Stomach (tissue), 8 donors: ENCODE measurements at regions not wholly inside any gene's neighbourhood (a gene's known extent, or its start where the extent isn't known, plus 50 kb on each side); places are given as distances from the start of the nearest gene placed in this dataset.

Experiments used
- DNase-seq, 2 donors: peaks; one replicate each; pipeline versions ENCODE4 v3.0.0 to v3.0.0-alpha.2; 2013 to 2019
- H3K27ac ChIP-seq, 5 donors: fragments of 200-600 bp in 4 of 5; sonication (generic) in 4 of 5; one replicate each; pipeline ENCODE4 v1.5.1; 2013 to 2019; ENCODE audit warnings: mild to moderate bottlenecking in 1 of 5, moderate library complexity in 1 of 5
- H3K27me3 ChIP-seq, 3 donors: fragments of 200-600 bp; sonication (generic); one replicate each; pipeline ENCODE4 v1.5.1; 2017 to 2019; ENCODE audit warnings: mixed run types in 1 of 3
- H3K36me3 ChIP-seq, 4 donors: fragments of 200-600 bp; sonication (generic); 1 replicate in 3 of 4; 2 replicates in 1 of 4; pipeline ENCODE4 v1.5.1; 2016 to 2019
- H3K4me1 ChIP-seq, 4 donors: fragments of 200-600 bp; sonication (generic); one replicate each; pipeline ENCODE4 v1.5.1; 2016 to 2019
- H3K4me3 ChIP-seq, 4 donors: fragments of 200-600 bp; sonication (generic) in 3 of 4; one replicate each; pipeline ENCODE4 v1.5.1; 2016 to 2019; ENCODE audit warnings: mild to moderate bottlenecking in 1 of 4
- H3K9me3 ChIP-seq, 4 donors: fragments of 200-600 bp; sonication (generic); one replicate each; pipeline ENCODE4 v1.5.1; 2016 to 2019
- EP300 ChIP-seq: sonication (generic); formaldehyde crosslinking; IDR thresholded peaks from one replicate; pipeline ENCODE4 v1.6.1; 2017; ENCODE audit warnings: antibody characterized with exemption
- POLR2A ChIP-seq, 4 donors: fragments of 450-650 bp; IDR thresholded peaks; one replicate each; pipeline ENCODE4 v1.6.1; 2016; ENCODE audit warnings: antibody characterized with exemption in 4 of 4, control low read depth in 2 of 4, mild to moderate bottlenecking in 1 of 4, moderate library complexity in 1 of 4
- POLR2AphosphoS5 ChIP-seq, 3 donors: sonication (generic); formaldehyde crosslinking; IDR thresholded peaks; one replicate each; pipeline ENCODE4 v1.6.1; 2016; ENCODE audit warnings: antibody characterized with exemption in 3 of 3
- WGBS, 5 donors: extraction: QIAGEN DNeasy Blood & Tissue Kit in 3 of 5; methylation state at CpG; one replicate each; pipeline versions ENCODE4 v1.1.5 to v1.1.7; 2013 to 2018; 5-methylcytosine and 5-hydroxymethylcytosine counted together
- intact Hi-C: fragments of 100-400 bp; cut with DNase I; formaldehyde crosslinking; loops from one replicate; pipeline ENCODE4 v1.15.1; 2023; ENCODE audit warnings: low total_unique reads
- TF ChIP-seq, protein P1 (sequence below), 7 experiments: fragments of 450-650 bp in 4 of 7; fragments of 200-600 bp in 3 of 7; sonication (generic) in 3 of 7; IDR thresholded peaks; one replicate each; pipeline ENCODE4 v1.5.1; 2016 to 2019; ENCODE audit warnings: antibody characterized with exemption in 7 of 7, control low read depth in 2 of 7, mild to moderate bottlenecking in 1 of 7
- donor health status: healthy with polysubstance abuse.
- donor health status: Bipolar disorder and iron deficiency.
- donor health status: healthy.

DNA sequence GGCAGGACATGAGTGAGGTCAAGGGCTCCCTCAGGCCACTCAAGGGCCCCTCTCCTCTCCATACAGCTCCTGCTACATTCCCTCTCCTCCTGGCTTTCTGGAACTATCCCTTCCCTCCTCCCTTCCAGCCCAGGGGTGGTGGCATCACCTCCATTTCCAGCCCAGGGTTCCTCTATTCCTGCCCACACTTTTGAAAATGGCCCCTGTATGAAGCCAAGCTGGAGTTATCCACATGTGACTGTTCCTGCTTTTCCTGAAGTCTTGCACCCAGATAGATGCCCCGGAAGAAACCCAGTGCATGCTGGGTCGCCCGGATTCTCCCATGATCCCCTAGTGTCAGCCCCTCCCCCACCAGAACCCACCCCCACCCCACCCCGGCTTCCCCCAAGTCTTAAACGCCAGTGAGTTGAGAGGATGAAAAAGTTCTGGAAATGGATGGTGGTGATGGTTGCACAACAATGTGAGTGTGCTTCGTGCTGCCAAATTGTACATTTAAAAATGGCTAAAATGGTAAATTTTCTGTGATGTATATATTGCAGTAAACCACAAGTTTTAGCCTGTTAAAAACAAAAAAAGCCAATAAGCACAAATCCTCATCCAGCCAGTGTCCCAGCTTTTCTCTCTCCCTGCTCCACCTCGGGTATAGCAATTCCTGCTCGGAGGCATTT lies 136.9 kb downstream of the SCARB1 start:
- Histone ChIP-seq H3K4me3 (no peak overlapping the region), H3K36me3 (no peaks in the 10 kb centered on the region), H3K9me3 (no peaks in the 10 kb centered on the region), H3K4me1 (peaks cover 10 to 21% (median 13%) of the 10 kb centered on the region in 4 donors), H3K27me3 (no peaks in the 10 kb centered on the region), H3K27ac (peak overlapping the region in 4 of 5 donors; percentile 52 to 64 (median 58))
- intact Hi-C loops = no loop called here
- no peak for DNase-seq
- 68 to 90% (median 82%) methylated on average over 8 of the region's 8 CpGs for WGBS, 5 donors
- TF ChIP-seq POLR2AphosphoS5 (IDR thresholded peaks at IDR 0.05) = no peak
- no peak for TF ChIP-seq POLR2A (IDR thresholded peaks at IDR 0.05)
- TF ChIP-seq EP300 = no peak
- TF ChIP-seq, protein P1, sequence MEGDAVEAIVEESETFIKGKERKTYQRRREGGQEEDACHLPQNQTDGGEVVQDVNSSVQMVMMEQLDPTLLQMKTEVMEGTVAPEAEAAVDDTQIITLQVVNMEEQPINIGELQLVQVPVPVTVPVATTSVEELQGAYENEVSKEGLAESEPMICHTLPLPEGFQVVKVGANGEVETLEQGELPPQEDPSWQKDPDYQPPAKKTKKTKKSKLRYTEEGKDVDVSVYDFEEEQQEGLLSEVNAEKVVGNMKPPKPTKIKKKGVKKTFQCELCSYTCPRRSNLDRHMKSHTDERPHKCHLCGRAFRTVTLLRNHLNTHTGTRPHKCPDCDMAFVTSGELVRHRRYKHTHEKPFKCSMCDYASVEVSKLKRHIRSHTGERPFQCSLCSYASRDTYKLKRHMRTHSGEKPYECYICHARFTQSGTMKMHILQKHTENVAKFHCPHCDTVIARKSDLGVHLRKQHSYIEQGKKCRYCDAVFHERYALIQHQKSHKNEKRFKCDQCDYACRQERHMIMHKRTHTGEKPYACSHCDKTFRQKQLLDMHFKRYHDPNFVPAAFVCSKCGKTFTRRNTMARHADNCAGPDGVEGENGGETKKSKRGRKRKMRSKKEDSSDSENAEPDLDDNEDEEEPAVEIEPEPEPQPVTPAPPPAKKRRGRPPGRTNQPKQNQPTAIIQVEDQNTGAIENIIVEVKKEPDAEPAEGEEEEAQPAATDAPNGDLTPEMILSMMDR (IDR thresholded peaks at IDR 0.05) = no peak

DNA sequence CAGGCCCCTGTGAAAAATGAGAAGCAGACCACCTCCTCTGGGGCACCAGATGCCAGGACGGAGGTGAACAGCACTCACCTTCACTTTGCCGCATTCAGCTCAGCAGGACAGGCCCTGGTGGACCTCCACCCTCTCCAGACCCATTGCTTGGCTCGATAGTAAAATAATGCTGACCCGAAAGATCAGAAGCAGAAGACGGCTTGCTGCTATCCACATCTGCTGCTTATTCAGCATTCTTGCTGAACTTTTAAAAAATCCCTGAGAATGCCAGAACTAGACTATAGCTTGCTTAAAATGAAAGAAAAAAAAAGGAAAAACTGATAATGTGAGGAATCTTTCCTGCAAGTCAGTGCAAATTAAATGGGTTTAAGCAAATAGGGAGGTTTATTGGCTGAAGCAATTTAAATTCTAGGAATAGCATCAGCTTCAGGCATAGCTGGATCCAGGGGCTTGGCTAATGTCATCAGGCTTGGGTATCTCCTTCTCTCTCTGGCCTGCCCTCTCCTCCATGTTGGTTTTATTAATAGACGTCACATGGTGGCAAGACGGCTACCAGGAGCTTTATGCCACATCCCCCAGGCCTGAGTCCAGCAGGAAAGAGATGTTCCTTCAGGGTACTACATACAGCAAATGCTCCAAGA lies 137.9 kb downstream of the SCARB1 start:
- intact Hi-C loops = no loop called here
- no peaks in the 10 kb centered on the region for H3K36me3 ChIP-seq
- H3K4me1 ChIP-seq = peaks cover 6 to 22% (median 10%) of the 10 kb centered on the region in 4 donors
- H3K4me3 ChIP-seq = no peak overlapping the region
- no peak for TF ChIP-seq POLR2A (IDR thresholded peaks at IDR 0.05)
- TF ChIP-seq POLR2AphosphoS5 (IDR thresholded peaks at IDR 0.05) = no peak
- TF ChIP-seq, protein P1 (IDR thresholded peaks at IDR 0.05) = no peak
- no peak for TF ChIP-seq EP300
- H3K9me3 ChIP-seq = no peaks in the 10 kb centered on the region
- no peaks in the 10 kb centered on the region for H3K27me3 ChIP-seq
- WGBS, 5 donors = 85 to 95% (median 92%) methylated on average over 7 of the region's 7 CpGs
- peak overlapping the region in 4 of 5 donors; percentile 52 to 64 (median 58) for H3K27ac ChIP-seq
- no peak for DNase-seq

DNA sequence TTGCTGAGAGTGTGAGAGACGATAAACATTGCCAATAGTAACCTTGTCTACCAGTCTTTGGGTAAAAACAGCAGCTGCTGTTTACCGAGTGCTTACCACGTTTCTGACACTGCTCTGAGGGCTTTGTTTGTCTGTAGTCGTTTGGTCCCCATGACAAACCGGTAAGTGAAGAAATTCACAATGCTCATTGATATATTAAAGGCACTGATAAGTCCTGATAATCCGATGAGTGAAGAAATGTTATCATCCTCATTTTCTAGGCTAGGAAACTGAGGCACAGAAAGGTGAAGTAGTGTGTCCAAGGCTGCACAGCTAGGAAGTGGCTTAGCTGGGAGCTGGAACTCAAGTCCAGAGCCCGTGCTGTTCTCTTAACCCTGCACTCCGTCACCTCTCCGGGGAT lies 138.6 kb downstream of the SCARB1 start:
- Histone ChIP-seq H3K27ac (peak overlapping the region in 3 of 5 donors; percentile 56 to 64 (median 61)), H3K4me3 (no peak overlapping the region), H3K36me3 (no peaks in the 10 kb centered on the region), H3K9me3 (no peaks in the 10 kb centered on the region), H3K4me1 (peaks cover 0 to 23% (median 10%) of the 10 kb centered on the region in 4 donors), H3K27me3 (no peaks in the 10 kb centered on the region)
- no peak for DNase-seq
- intact Hi-C loops = no loop called here
- TF ChIP-seq POLR2AphosphoS5 (IDR thresholded peaks at IDR 0.05) (no peak), EP300 (no peak), POLR2A (IDR thresholded peaks at IDR 0.05) (no peak)
- TF ChIP-seq, protein P1 (IDR thresholded peaks at IDR 0.05) = no peak
- WGBS, 5 donors = 65 to 87% (median 81%) methylated on average over 9 of the region's 9 CpGs

DNA sequence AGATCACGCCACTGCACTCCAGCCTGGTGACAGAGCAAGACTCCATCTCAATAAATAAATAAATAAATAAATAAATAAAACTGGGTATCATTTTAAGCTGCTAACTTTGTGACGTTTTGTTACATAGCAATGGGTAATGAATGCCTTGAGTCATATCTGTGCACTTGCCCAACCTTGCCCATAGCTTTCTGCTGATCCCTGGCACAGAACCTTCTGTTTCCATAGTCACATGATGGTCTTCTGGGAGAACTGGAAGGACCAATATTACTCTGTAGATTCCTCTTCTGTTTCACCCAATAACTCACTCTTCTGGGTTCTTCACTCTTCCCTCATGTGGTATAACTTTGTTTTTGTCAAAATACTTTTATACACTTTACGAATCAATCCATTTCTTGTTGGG lies 140.8 kb downstream of the SCARB1 start:
- no peak for DNase-seq
- Histone ChIP-seq H3K9me3 (no peaks in the 10 kb centered on the region), H3K4me3 (no peak overlapping the region), H3K27ac (no peak overlapping the region), H3K36me3 (no peaks in the 10 kb centered on the region), H3K27me3 (no peaks in the 10 kb centered on the region), H3K4me1 (peaks cover 0 to 27% (median 13%) of the 10 kb centered on the region in 4 donors)
- intact Hi-C loops = no loop called here
- TF ChIP-seq POLR2AphosphoS5 (IDR thresholded peaks at IDR 0.05) (no peak), POLR2A (IDR thresholded peaks at IDR 0.05) (no peak), EP300 (no peak)
- TF ChIP-seq, protein P1 (IDR thresholded peaks at IDR 0.05) = no peak
- WGBS, 5 donors = 73 to 86% (median 81%) methylated on average over 3 of the region's 3 CpGs
